ENCODE measurements at regions not wholly inside any gene's neighbourhood (a gene's known extent, or its start where the extent isn't known, plus 50 kb on each side); places are given as distances from the start of the nearest gene placed in this dataset.
A peak's percentile ranks its signal among the peaks of the same experiment; 100 is the strongest.

GRCh38 chr3:36212251-36212650 lies 168.1 kb upstream of the STAC start:
- Histone ChIP-seq H3K27ac (ENCODE audit: low read depth, low read length, poor library complexity, severe bottlenecking) (no peak overlapping the region), H3K4me3 (ENCODE audit: low read depth, low read length, poor library complexity, severe bottlenecking) (no peak overlapping the region), H3K36me3 (ENCODE audit: insufficient read depth, low read length, poor library complexity, severe bottlenecking) (no peaks in the 10 kb centered on the region), H3K27me3 (replicated peaks; ENCODE audit: insufficient read depth, low read depth, low read length, poor library complexity) (no peaks in the 10 kb centered on the region), H3K4me1 (ENCODE audit: insufficient read depth, low read length, poor library complexity, severe bottlenecking) (peaks cover 11% of the 10 kb centered on the region), H3K9me3 (ENCODE audit: low read depth, low read length, poor library complexity, severe bottlenecking) (no peaks in the 10 kb centered on the region)
- no peak for TF ChIP-seq EZH2 (IDR thresholded peaks at IDR 0.05; ENCODE audit: borderline replicate concordance, low read depth, low read length, poor library complexity, severe bottlenecking)
- TF ChIP-seq CTCF (conservative IDR thresholded peaks at IDR 0.05; ENCODE audit: low read depth, low read length) = no peak
- DNase-seq (ENCODE audit: low spot score) = peak; percentile 11
- intact Hi-C loops (cut with micrococcal nuclease; ENCODE audit: unreplicated experiment) = no loop called here
- POLR2A ChIA-PET (ENCODE audit: low non-redundant PET) = interaction anchor here (1.0 kb wide), 1 partner anchor 18 kb away, joined by 3 read pairs; no protein-coding TSS in a partner anchor
- CTCF ChIA-PET = no interaction called here
- BruUV-seq (replicated peaks) = no TSS peak

GRCh38 chr3:36214460-36214859 lies 165.8 kb upstream of the STAC start:
- H3K4me1 ChIP-seq (ENCODE audit: insufficient read depth, low read length, poor library complexity, severe bottlenecking) = peaks cover 11% of the 10 kb centered on the region
- BruUV-seq (replicated peaks) = no TSS peak
- no peak for DNase-seq (ENCODE audit: low spot score)
- intact Hi-C loops (cut with micrococcal nuclease; ENCODE audit: unreplicated experiment) = no loop called here
- POLR2A ChIA-PET (ENCODE audit: low non-redundant PET) = no interaction called here
- H3K27me3 ChIP-seq (replicated peaks; ENCODE audit: insufficient read depth, low read depth, low read length, poor library complexity) = no peaks in the 10 kb centered on the region
- no peak overlapping the region for H3K27ac ChIP-seq (ENCODE audit: low read depth, low read length, poor library complexity, severe bottlenecking)
- no peaks in the 10 kb centered on the region for H3K9me3 ChIP-seq (ENCODE audit: low read depth, low read length, poor library complexity, severe bottlenecking)
- CTCF ChIA-PET = no interaction called here
- H3K36me3 ChIP-seq (ENCODE audit: insufficient read depth, low read length, poor library complexity, severe bottlenecking) = no peaks in the 10 kb centered on the region
- no peak overlapping the region for H3K4me3 ChIP-seq (ENCODE audit: low read depth, low read length, poor library complexity, severe bottlenecking)
- TF ChIP-seq CTCF (conservative IDR thresholded peaks at IDR 0.05; ENCODE audit: low read depth, low read length) = no peak
- TF ChIP-seq EZH2 (IDR thresholded peaks at IDR 0.05; ENCODE audit: borderline replicate concordance, low read depth, low read length, poor library complexity, severe bottlenecking) = no peak

- H3K36me3 ChIP-seq (ENCODE audit: insufficient read depth, low read length, poor library complexity, severe bottlenecking) = no peaks in the 10 kb centered on the region
- H3K27me3 ChIP-seq (replicated peaks; ENCODE audit: insufficient read depth, low read depth, low read length, poor library complexity) = no peaks in the 10 kb centered on the region
- peaks cover 11% of the 10 kb centered on the region for H3K4me1 ChIP-seq (ENCODE audit: insufficient read depth, low read length, poor library complexity, severe bottlenecking)
- no peak overlapping the region for H3K4me3 ChIP-seq (ENCODE audit: low read depth, low read length, poor library complexity, severe bottlenecking)
- no peaks in the 10 kb centered on the region for H3K9me3 ChIP-seq (ENCODE audit: low read depth, low read length, poor library complexity, severe bottlenecking)
- no TSS peak for BruUV-seq (replicated peaks)
- ChIA-PET POLR2A (ENCODE audit: low non-redundant PET) (no interaction called here), CTCF (no interaction called here)
- intact Hi-C loops (cut with micrococcal nuclease; ENCODE audit: unreplicated experiment) = no loop called here
- H3K27ac ChIP-seq (ENCODE audit: low read depth, low read length, poor library complexity, severe bottlenecking) = no peak overlapping the region
- TF ChIP-seq EZH2 (IDR thresholded peaks at IDR 0.05; ENCODE audit: borderline replicate concordance, low read depth, low read length, poor library complexity, severe bottlenecking) (no peak), CTCF (conservative IDR thresholded peaks at IDR 0.05; ENCODE audit: low read depth, low read length) (no peak)
- no peak for DNase-seq (ENCODE audit: low spot score)
These were observed 165.1 kb upstream of the STAC start for GRCh38 chr3:36215241-36215640.
